CD4-positive, CD25-positive, alpha-beta regulatory T cell (primary cell): ENCODE measurements at regions not wholly inside any gene's neighbourhood (a gene's known extent, or its start where the extent isn't known, plus 50 kb on each side); places are given as distances from the start of the nearest gene placed in this dataset.
A peak's percentile ranks its signal among the peaks of the same experiment; 100 is the strongest.

Source experiments
- ATAC-seq, 2 donors: fragments of 150-1000 bp; cut with Tn5 transposase; one replicate each; pipeline ENCODE4 v1.10.0; 2021; ENCODE audit warnings: low read depth in 2 of 2, moderate number of reproducible peaks in 2 of 2, moderate library complexity in 1 of 2
- DNase-seq, 3 donors: peaks; one replicate each; pipeline versions ENCODE4 v3.0.0 to v3.0.0-alpha.2; 2012 to 2022; ENCODE audit warnings: mixed read lengths in 1 of 3
- H3K27ac ChIP-seq: one replicate; pipeline ENCODE4 v1.7.0; 2013; ENCODE audit warnings: mild to moderate bottlenecking, low read length; ENCODE audit not compliant: insufficient read depth, poor library complexity, severe bottlenecking
- H3K27me3 ChIP-seq: one replicate; pipeline ENCODE4 v1.7.0; 2013; ENCODE audit warnings: low read length; ENCODE audit not compliant: control insufficient read depth, insufficient read depth
- H3K36me3 ChIP-seq: one replicate; pipeline ENCODE4 v1.7.0; 2013; ENCODE audit warnings: mild to moderate bottlenecking, low read length, moderate library complexity; ENCODE audit not compliant: control insufficient read depth, insufficient read depth
- H3K4me1 ChIP-seq: 2 replicates; pipeline ENCODE4 v1.7.0; 2013; ENCODE audit warnings: mild to moderate bottlenecking, low read length; ENCODE audit not compliant: insufficient read depth, control insufficient read depth, poor library complexity, severe bottlenecking
- H3K4me3 ChIP-seq: one replicate; pipeline ENCODE4 v1.7.0; 2013; ENCODE audit warnings: low read depth, mild to moderate bottlenecking, low read length, moderate library complexity
- H3K9me3 ChIP-seq, 2 experiments: 1 replicate in 1 of 2; 2 replicates in 1 of 2; pipeline ENCODE4 v1.7.0; 2013; ENCODE audit warnings: low read length in 2 of 2, mild to moderate bottlenecking in 1 of 2, moderate library complexity in 1 of 2; ENCODE audit not compliant: control insufficient read depth in 2 of 2
- H3K27ac Mint-ChIP-seq, 3 donors: one replicate each; pipeline ENCODE4 v1.8.0; 2020 to 2022; ENCODE audit warnings: mild to moderate bottlenecking in 3 of 3, mixed read lengths in 3 of 3, moderate library complexity in 2 of 3
- H3K27me3 Mint-ChIP-seq: one replicate; pipeline ENCODE4 v1.8.0; 2022; ENCODE audit warnings: mild to moderate bottlenecking, mixed read lengths
- H3K36me3 Mint-ChIP-seq: one replicate; pipeline ENCODE4 v1.8.0; 2020; ENCODE audit warnings: mixed read lengths
- H3K4me1 Mint-ChIP-seq, 4 donors: one replicate each; pipeline ENCODE4 v1.8.0; 2020 to 2022; ENCODE audit warnings: mixed read lengths in 4 of 4, mild to moderate bottlenecking in 1 of 4
- H3K4me3 Mint-ChIP-seq, 4 donors: one replicate each; pipeline ENCODE4 v1.8.0; 2020 to 2022; ENCODE audit warnings: mild to moderate bottlenecking in 4 of 4, mixed read lengths in 4 of 4, moderate library complexity in 3 of 4
- H3K9me3 Mint-ChIP-seq, 7 donors: one replicate each; pipeline ENCODE4 v1.8.0; 2020 to 2022; ENCODE audit warnings: mixed read lengths in 7 of 7, mild to moderate bottlenecking in 3 of 7, moderate library complexity in 2 of 7

- H3K4me1 Mint-ChIP-seq: no peaks in the 10 kb centered on the region
These were observed 56.1 kb upstream of the TMC5 start for GRCh38 chr16:19361587-19361986.

GRCh38 chr16:19363740-19364139 is 53.9 kb upstream of the TMC5 start:
- Mint-ChIP-seq H3K36me3 (no peaks in the 10 kb centered on the region), H3K27me3 (no peaks in the 10 kb centered on the region), H3K27ac (no peak overlapping the region), H3K9me3 (peaks cover 0 to 10% (median 0%) of the 10 kb centered on the region in 7 donors), H3K4me3 (no peak overlapping the region), H3K4me1 (no peaks in the 10 kb centered on the region)
- ATAC-seq (no peak), DNase-seq (no peak)
- Histone ChIP-seq H3K4me3 (no peak overlapping the region), H3K4me1 (no peaks in the 10 kb centered on the region), H3K36me3 (no peaks in the 10 kb centered on the region), H3K9me3 (no peaks in the 10 kb centered on the region), H3K27ac (no peak overlapping the region), H3K27me3 (no peaks in the 10 kb centered on the region)

More at GRCh38 chr16:19361587-19361986, 56.1 kb upstream of the TMC5 start:
- no peaks in the 10 kb centered on the region for H3K4me1 ChIP-seq
- Mint-ChIP-seq H3K36me3 (no peaks in the 10 kb centered on the region), H3K27me3 (no peaks in the 10 kb centered on the region), H3K9me3 (peaks cover 0 to 5% (median 0%) of the 10 kb centered on the region in 7 donors), H3K27ac (no peak overlapping the region), H3K4me3 (no peak overlapping the region)
- no peaks in the 10 kb centered on the region for H3K9me3 ChIP-seq
- H3K36me3 ChIP-seq: no peaks in the 10 kb centered on the region
- ATAC-seq (no peak), DNase-seq (no peak)
- H3K27ac ChIP-seq: no peak overlapping the region
- no peaks in the 10 kb centered on the region for H3K27me3 ChIP-seq
- H3K4me3 ChIP-seq: no peak overlapping the region

GRCh38 chr16:19365486-19365885 is 52.2 kb upstream of the TMC5 start:
- no peak for DNase-seq
- Mint-ChIP-seq H3K9me3 (peaks cover 0 to 10% (median 2%) of the 10 kb centered on the region in 7 donors), H3K4me3 (no peak overlapping the region), H3K4me1 (no peaks in the 10 kb centered on the region), H3K27me3 (no peaks in the 10 kb centered on the region), H3K36me3 (no peaks in the 10 kb centered on the region), H3K27ac (no peak overlapping the region)
- Histone ChIP-seq H3K27me3 (no peaks in the 10 kb centered on the region), H3K36me3 (no peaks in the 10 kb centered on the region), H3K4me3 (no peak overlapping the region), H3K27ac (no peak overlapping the region), H3K9me3 (no peaks in the 10 kb centered on the region), H3K4me1 (no peaks in the 10 kb centered on the region)
- no peak for ATAC-seq

- Mint-ChIP-seq H3K36me3 (no peaks in the 10 kb centered on the region), H3K27ac (peak overlapping the region in 1 of 3 donors; percentile 6), H3K9me3 (peaks cover 0 to 10% (median 2%) of the 10 kb centered on the region in 7 donors), H3K27me3 (no peaks in the 10 kb centered on the region), H3K4me1 (no peaks in the 10 kb centered on the region), H3K4me3 (no peak overlapping the region)
- H3K4me1 ChIP-seq: no peaks in the 10 kb centered on the region
- H3K27me3 ChIP-seq: no peaks in the 10 kb centered on the region
- H3K27ac ChIP-seq: no peak overlapping the region
- no peaks in the 10 kb centered on the region for H3K36me3 ChIP-seq
- no peak for DNase-seq
- no peak overlapping the region for H3K4me3 ChIP-seq
- ATAC-seq: no peak
- no peaks in the 10 kb centered on the region for H3K9me3 ChIP-seq
These were observed 51.3 kb upstream of the TMC5 start for GRCh38 chr16:19366391-19366790.

- peaks cover 0 to 10% (median 2%) of the 10 kb centered on the region in 7 donors for H3K9me3 Mint-ChIP-seq
- no peaks in the 10 kb centered on the region for H3K4me1 Mint-ChIP-seq
- no peak overlapping the region for H3K4me3 Mint-ChIP-seq
- no peak overlapping the region for H3K27ac ChIP-seq
- DNase-seq (no peak), ATAC-seq (no peak)
- H3K27ac Mint-ChIP-seq: no peak overlapping the region
- no peaks in the 10 kb centered on the region for H3K27me3 Mint-ChIP-seq
- no peaks in the 10 kb centered on the region for H3K9me3 ChIP-seq
- no peaks in the 10 kb centered on the region for H3K36me3 ChIP-seq
- no peaks in the 10 kb centered on the region for H3K36me3 Mint-ChIP-seq
- H3K4me3 ChIP-seq: no peak overlapping the region
- H3K4me1 ChIP-seq: no peaks in the 10 kb centered on the region
- no peaks in the 10 kb centered on the region for H3K27me3 ChIP-seq
These were observed 50.3 kb upstream of the TMC5 start for GRCh38 chr16:19367335-19367734.
